Endothelial cell of umbilical vein (primary cell): ENCODE measurements at regions not wholly inside any gene's neighbourhood (a gene's known extent, or its start where the extent isn't known, plus 50 kb on each side); places are given as distances from the start of the nearest gene placed in this dataset.

ENCODE experiments used
- BruUV-seq: library from RNA; stranded (reverse); fragments of 400-500 nt; replicated peaks from 2 replicates; lab custom pipeline; 2021; lab: Mats Ljungman, UMichigan
- CTCF ChIA-PET: fragments of 300-600, 350-600 bp; sonication (Branson Sonifier 250); formaldehyde crosslinking; loops from one replicate; lab custom pipeline; 2021; ENCODE audit warnings: antibody characterized with exemption, inconsistent platforms; lab: Charles Lee
- POLR2A ChIA-PET: fragments of 300-600, 350-600 bp; sonication (Branson Sonifier 250); formaldehyde crosslinking; loops from one replicate; lab custom pipeline; 2021; ENCODE audit warnings: antibody characterized with exemption, inconsistent platforms; lab: Charles Lee
- DNase-seq: peaks from one replicate; pipeline ENCODE4 v3.0.0-alpha.2; 2011; ENCODE audit warnings: low read depth, low spot score
- FAIRE-seq: peaks from 2 replicates; lab custom pipeline; 2011; peaks lifted over from hg19 to GRCh38; lab: Jason Lieb, UNC
- H2AFZ ChIP-seq: 2 replicates; pipeline ENCODE4 v1.6.0; 2012; ENCODE audit warnings: low read depth, low read length, control low read depth, inconsistent platforms
- H3K27ac ChIP-seq: 2 replicates; pipeline ENCODE4 v1.5.1; 2011; ENCODE audit warnings: low read depth, mild to moderate bottlenecking, control low read depth, low read length, moderate library complexity; ENCODE audit not compliant: insufficient read depth
- H3K27me3 ChIP-seq, 2 experiments: 2 replicates each; pipeline versions ENCODE4 v1.6.0 to v1.6.1; 2011; ENCODE audit warnings: low read length in 2 of 2, mixed read lengths in 1 of 2; ENCODE audit not compliant: control insufficient read depth in 2 of 2, insufficient read depth in 2 of 2
- H3K36me3 ChIP-seq, 2 experiments: 2 replicates in 1 of 2; 3 replicates in 1 of 2; pipeline ENCODE4 v1.5.1; 2011; ENCODE audit warnings: low read length in 2 of 2, mild to moderate bottlenecking in 1 of 2, moderate library complexity in 1 of 2; ENCODE audit not compliant: control insufficient read depth in 2 of 2, insufficient read depth in 2 of 2; ENCODE audit errors: extremely low read depth in 1 of 2
- H3K4me1 ChIP-seq: 3 replicates; pipeline ENCODE4 v1.5.1; 2011; ENCODE audit warnings: mild to moderate bottlenecking, low read length; ENCODE audit not compliant: control insufficient read depth, insufficient read depth; ENCODE audit errors: extremely low read depth
- H3K4me2 ChIP-seq: 2 replicates; pipeline ENCODE4 v1.6.1; 2011; ENCODE audit warnings: low read length, control low read depth, mixed read lengths; ENCODE audit not compliant: insufficient read depth
- H3K4me3 ChIP-seq, 3 experiments: fragments of 200-600 bp in 1 of 3; sonication (generic), shearing (Covaris generic) in 1 of 3; replicated peaks in 1 of 3; 2 replicates each; pipeline ENCODE4 v1.5.1; 2011 to 2016; ENCODE audit warnings: control low read depth in 3 of 3, low read length in 3 of 3, mild to moderate bottlenecking in 2 of 3, inconsistent platforms in 1 of 3, low read depth in 1 of 3, moderate library complexity in 1 of 3; ENCODE audit not compliant: insufficient read depth in 1 of 3
- H3K79me2 ChIP-seq: 2 replicates; pipeline ENCODE4 v1.6.0; 2012; ENCODE audit warnings: low read length, inconsistent platforms; ENCODE audit not compliant: control insufficient read depth, insufficient read depth
- H3K9ac ChIP-seq: replicated peaks from 2 replicates; pipeline ENCODE3; 2011; ENCODE audit warnings: low read length, control low read depth; ENCODE audit not compliant: insufficient read depth; ENCODE audit errors: extremely low read depth
- H3K9me1 ChIP-seq: replicated peaks from 3 replicates; pipeline ENCODE4 v1.6.0; 2011; ENCODE audit warnings: mild to moderate bottlenecking, low read length; ENCODE audit not compliant: control insufficient read depth, insufficient read depth; ENCODE audit errors: extremely low read depth
- H3K9me3 ChIP-seq: replicated peaks from 2 replicates; pipeline ENCODE4 v1.5.1; 2012; ENCODE audit warnings: low read length, inconsistent platforms; ENCODE audit not compliant: control insufficient read depth, insufficient read depth
- H4K20me1 ChIP-seq: replicated peaks from 2 replicates; pipeline ENCODE3; 2011; ENCODE audit warnings: mild to moderate bottlenecking, low read length; ENCODE audit not compliant: control insufficient read depth, insufficient read depth; ENCODE audit errors: extremely low read depth
- CTCF ChIP-seq, 2 donors: IDR thresholded peaks; 1 replicate in 1 of 2; 2 replicates in 1 of 2; pipeline ENCODE4 v1.5.1; 2011; ENCODE audit warnings: low read length in 2 of 2, mild to moderate bottlenecking in 2 of 2, moderate library complexity in 2 of 2, control low read depth in 1 of 2, inconsistent platforms in 1 of 2, low read depth in 1 of 2; ENCODE audit not compliant: insufficient read depth in 1 of 2; ENCODE audit errors: extremely low read depth in 1 of 2
- EZH2 ChIP-seq: IDR thresholded peaks from 2 replicates; pipeline ENCODE4 v1.6.1; 2012; ENCODE audit warnings: borderline replicate concordance, low read depth, mild to moderate bottlenecking, moderate library complexity, low read length, inconsistent platforms; ENCODE audit not compliant: severe bottlenecking
- FOS ChIP-seq: IDR thresholded peaks from 2 replicates; pipeline ENCODE4 v1.6.1; 2011; ENCODE audit warnings: mild to moderate bottlenecking, low read length, moderate library complexity, borderline replicate concordance; ENCODE audit not compliant: insufficient read depth
- GATA2 ChIP-seq: IDR thresholded peaks from 2 replicates; pipeline ENCODE4 v1.7.0; 2011; ENCODE audit warnings: low read depth, mild to moderate bottlenecking, moderate library complexity, mixed read lengths, low read length; ENCODE audit not compliant: insufficient read length, insufficient read depth
- JUN ChIP-seq: IDR thresholded peaks from 2 replicates; pipeline ENCODE4 v1.6.1; 2011; ENCODE audit warnings: borderline replicate concordance, low read depth; ENCODE audit not compliant: insufficient read length, insufficient read depth
- MAX ChIP-seq: IDR thresholded peaks from 2 replicates; pipeline ENCODE4 v1.6.1; 2011; ENCODE audit not compliant: insufficient read depth, insufficient read length
- MYC ChIP-seq: IDR thresholded peaks from one replicate; pipeline ENCODE4 v1.6.1; 2011; ENCODE audit warnings: mild to moderate bottlenecking, low read depth, low read length
- POLR2A ChIP-seq: IDR thresholded peaks from 2 replicates; pipeline ENCODE4 v1.6.1; 2012; ENCODE audit warnings: low read depth, mild to moderate bottlenecking, control low read depth, low read length
- POLR2AphosphoS5 ChIP-seq: IDR thresholded peaks from 2 replicates; pipeline ENCODE4 v1.6.1; 2012; ENCODE audit warnings: low read depth, mild to moderate bottlenecking, control low read depth, low read length, moderate library complexity; ENCODE audit not compliant: insufficient read depth
- dilution Hi-C: fragments of 300-500 bp; cut with MboI; formaldehyde crosslinking; loops from one replicate; pipeline ENCODE4 v1.15.0; 2019; ENCODE audit warnings: low sequenced_read_pairs; ENCODE audit not compliant: extremely low pct_ligation_motif_present
- intact Hi-C: fragments of 100-400 bp; cut with micrococcal nuclease; formaldehyde crosslinking; loops from one replicate; pipeline ENCODE4 v1.10.0; 2022

GRCh38 chr2:163247156-163247846 lies 408.7 kb upstream of the KCNH7 start:
- no peaks in the 10 kb centered on the region for H3K36me3 ChIP-seq
- intact Hi-C loops (no loop called here), dilution Hi-C loops (no loop called here)
- H3K9me3 ChIP-seq = no peaks in the 10 kb centered on the region
- no peaks in the 10 kb centered on the region for H3K4me1 ChIP-seq
- ChIA-PET CTCF (no interaction called here), POLR2A (interaction anchor here (0.6 kb wide), 1 partner anchor 997 kb away, joined by 7 read pairs; no protein-coding TSS in a partner anchor)
- DNase-seq (no peak), FAIRE-seq (no peak)
- H3K4me3 ChIP-seq = no peak overlapping the region
- TF ChIP-seq MYC (no peak), FOS (no peak), POLR2AphosphoS5 (no peak), EZH2 (no peak), CTCF (IDR thresholded peaks at IDR 0.05; ENCODE audit: extremely low read depth in 1 of 2, insufficient read depth in 1 of 2, low read depth in 1 of 2, low read length in 2 of 2) (no peak), MAX (no peak), POLR2A (no peak), JUN (no peak), GATA2 (no peak)
- H3K27me3 ChIP-seq = peaks cover 0 to 3% of the 10 kb centered on the region in 2 experiments
- H3K9me1 ChIP-seq = no peaks in the 10 kb centered on the region
- H3K79me2 ChIP-seq = no peaks in the 10 kb centered on the region
- no peaks in the 10 kb centered on the region for H4K20me1 ChIP-seq
- no peak overlapping the region for H3K9ac ChIP-seq
- no peak overlapping the region for H3K27ac ChIP-seq
- no peak overlapping the region for H3K4me2 ChIP-seq
- BruUV-seq = no TSS peak
- no peak overlapping the region for H2AFZ ChIP-seq
